ENCODE measurements at regions not wholly inside any gene's neighbourhood (a gene's known extent, or its start where the extent isn't known, plus 50 kb on each side); places are given as distances from the start of the nearest gene placed in this dataset.

DNA sequence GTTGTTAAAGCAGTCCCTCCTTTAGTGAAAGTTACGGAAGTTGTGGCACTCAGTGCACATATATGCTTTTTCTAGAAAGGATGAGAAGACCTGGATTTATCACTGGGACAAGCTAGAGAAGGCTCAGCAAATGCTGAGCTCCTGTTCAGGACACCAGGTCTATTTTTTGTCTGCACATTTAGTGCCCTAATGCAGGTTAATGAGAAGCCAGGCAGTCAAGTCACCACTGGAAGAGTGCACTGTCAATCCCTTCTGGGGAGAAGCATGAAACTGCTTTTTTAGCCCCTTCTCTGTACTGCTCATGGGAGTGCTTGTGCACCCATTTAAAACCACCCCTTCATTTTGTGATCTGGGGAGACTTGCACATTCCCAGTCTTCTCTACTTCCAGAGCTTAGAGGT, 624.1 kb upstream of the USP24 start:
- TF ChIP-seq, protein P1, sequence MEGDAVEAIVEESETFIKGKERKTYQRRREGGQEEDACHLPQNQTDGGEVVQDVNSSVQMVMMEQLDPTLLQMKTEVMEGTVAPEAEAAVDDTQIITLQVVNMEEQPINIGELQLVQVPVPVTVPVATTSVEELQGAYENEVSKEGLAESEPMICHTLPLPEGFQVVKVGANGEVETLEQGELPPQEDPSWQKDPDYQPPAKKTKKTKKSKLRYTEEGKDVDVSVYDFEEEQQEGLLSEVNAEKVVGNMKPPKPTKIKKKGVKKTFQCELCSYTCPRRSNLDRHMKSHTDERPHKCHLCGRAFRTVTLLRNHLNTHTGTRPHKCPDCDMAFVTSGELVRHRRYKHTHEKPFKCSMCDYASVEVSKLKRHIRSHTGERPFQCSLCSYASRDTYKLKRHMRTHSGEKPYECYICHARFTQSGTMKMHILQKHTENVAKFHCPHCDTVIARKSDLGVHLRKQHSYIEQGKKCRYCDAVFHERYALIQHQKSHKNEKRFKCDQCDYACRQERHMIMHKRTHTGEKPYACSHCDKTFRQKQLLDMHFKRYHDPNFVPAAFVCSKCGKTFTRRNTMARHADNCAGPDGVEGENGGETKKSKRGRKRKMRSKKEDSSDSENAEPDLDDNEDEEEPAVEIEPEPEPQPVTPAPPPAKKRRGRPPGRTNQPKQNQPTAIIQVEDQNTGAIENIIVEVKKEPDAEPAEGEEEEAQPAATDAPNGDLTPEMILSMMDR (IDR thresholded peaks at IDR 0.05): no peak
- TF ChIP-seq POLR2A (IDR thresholded peaks at IDR 0.05): no peak
